H1 (cell line): ENCODE measurements at regions not wholly inside any gene's neighbourhood (a gene's known extent, or its start where the extent isn't known, plus 50 kb on each side); places are given as distances from the start of the nearest gene placed in this dataset.

ENCODE experiments used
- CTCF ChIA-PET: fragments of 300-600 bp; sonication (Branson Sonifier 250); formaldehyde crosslinking; loops from one replicate; lab custom pipeline; 2021; ENCODE audit not compliant: partially characterized antibody; lab: Charles Lee
- POLR2A ChIA-PET: fragments of 300-600 bp; sonication (Branson Sonifier 250); formaldehyde crosslinking; loops from one replicate; lab custom pipeline; 2021; ENCODE audit warnings: inconsistent platforms; ENCODE audit not compliant: partially characterized antibody; lab: Charles Lee
- DNase-seq, 2 experiments: peaks; one replicate each; pipeline versions ENCODE4 v3.0.0 to v3.0.0-alpha.2; 2010 to 2022; ENCODE audit warnings: low spot score in 2 of 2, low read depth in 1 of 2, mixed read lengths in 1 of 2
- FAIRE-seq: peaks from 2 replicates; lab custom pipeline; 2011; peaks lifted over from hg19 to GRCh38; lab: Jason Lieb, UNC
- H2AFZ ChIP-seq: 2 replicates; pipeline ENCODE4 v1.8.1; 2012; ENCODE audit warnings: low read length, inconsistent platforms
- H2AK5ac ChIP-seq: 2 replicates; pipeline ENCODE4 v1.6.1; 2013; ENCODE audit warnings: low read depth, low read length
- H2BK120ac ChIP-seq: replicated peaks from 2 replicates; pipeline ENCODE3; 2013; ENCODE audit warnings: low read depth, low read length, inconsistent platforms
- H2BK12ac ChIP-seq: 2 replicates; pipeline ENCODE4 v1.6.1; 2013; ENCODE audit warnings: low read depth, low read length
- H2BK15ac ChIP-seq: 2 replicates; pipeline ENCODE4 v1.6.1; 2013; ENCODE audit warnings: low read length
- H2BK20ac ChIP-seq: 2 replicates; pipeline ENCODE4 v1.6.1; 2013; ENCODE audit warnings: low read length
- H2BK5ac ChIP-seq: 2 replicates; pipeline ENCODE4 v1.6.1; 2013; ENCODE audit warnings: low read depth, low read length
- H3K14ac ChIP-seq: 2 replicates; pipeline ENCODE4 v1.6.1; 2013; ENCODE audit warnings: inconsistent platforms; ENCODE audit not compliant: insufficient read length
- H3K18ac ChIP-seq: 2 replicates; pipeline ENCODE4 v1.6.1; 2013; ENCODE audit warnings: low read length; ENCODE audit errors: extremely low read depth
- H3K23ac ChIP-seq: 2 replicates; pipeline ENCODE4 v1.6.1; 2013; ENCODE audit warnings: inconsistent platforms; ENCODE audit not compliant: insufficient read length
- H3K23me2 ChIP-seq: 2 replicates; pipeline ENCODE4 v1.6.1; 2013; ENCODE audit warnings: low read depth, low read length
- H3K27ac ChIP-seq: 2 replicates; pipeline ENCODE4 v1.6.1; 2011; ENCODE audit warnings: low read depth, low read length, inconsistent platforms
- H3K27me3 ChIP-seq, 4 experiments: replicated peaks in 1 of 4; 1 replicate in 1 of 4; 2 replicates in 3 of 4; pipeline versions ENCODE4 v1.6.1 to v1.8.1; 2011 to 2013; ENCODE audit warnings: low read length in 3 of 4, mild to moderate bottlenecking in 3 of 4, inconsistent platforms in 2 of 4, mixed read lengths in 2 of 4, moderate library complexity in 1 of 4; ENCODE audit not compliant: control insufficient read depth in 3 of 4, insufficient read depth in 3 of 4; ENCODE audit errors: extremely low read depth in 1 of 4
- H3K36me3 ChIP-seq, 4 experiments: 2 replicates each; pipeline versions ENCODE4 v1.6.1 to v1.8.1; 2011 to 2013; ENCODE audit warnings: mild to moderate bottlenecking in 4 of 4, low read length in 3 of 4, moderate library complexity in 2 of 4, control low read depth in 1 of 4, inconsistent platforms in 1 of 4; ENCODE audit not compliant: insufficient read depth in 4 of 4, control insufficient read depth in 2 of 4
- H3K4ac ChIP-seq: replicated peaks from 2 replicates; pipeline ENCODE3; 2013; ENCODE audit warnings: low read length, low read depth, mixed read lengths, inconsistent platforms; ENCODE audit not compliant: insufficient read length
- H3K4me1 ChIP-seq, 4 experiments: replicated peaks in 1 of 4; 1 replicate in 1 of 4; 2 replicates in 3 of 4; pipeline versions ENCODE4 v1.6.1 to v1.8.1; 2011 to 2013; ENCODE audit warnings: low read length in 3 of 4, inconsistent platforms in 2 of 4, mixed read lengths in 1 of 4; ENCODE audit not compliant: insufficient read depth in 4 of 4, control insufficient read depth in 3 of 4
- H3K4me2 ChIP-seq, 2 experiments: 2 replicates each; pipeline versions ENCODE4 v1.6.1 to v1.8.1; 2011 to 2013; ENCODE audit warnings: low read depth in 2 of 2, low read length in 2 of 2, control low read depth in 1 of 2, inconsistent platforms in 1 of 2, mild to moderate bottlenecking in 1 of 2; ENCODE audit not compliant: insufficient read depth in 1 of 2
- H3K4me3 ChIP-seq, 4 experiments: fragments of 200-600, 300-600 bp in 1 of 4; sonication (generic), shearing (Covaris generic), sonication (Bioruptor Twin) in 1 of 4; 2 replicates each; pipeline versions ENCODE4 v1.5.1 to v1.8.1; 2011 to 2016; ENCODE audit warnings: low read length in 4 of 4, low read depth in 3 of 4, control low read depth in 2 of 4, inconsistent platforms in 2 of 4, mild to moderate bottlenecking in 2 of 4, mixed read lengths in 1 of 4, moderate library complexity in 1 of 4; ENCODE audit not compliant: insufficient read depth in 2 of 4; ENCODE audit errors: extremely low read depth in 1 of 4
- H3K56ac ChIP-seq: replicated peaks from 2 replicates; pipeline ENCODE3; 2013; ENCODE audit warnings: low read depth, mild to moderate bottlenecking, mixed read lengths, low read length, inconsistent platforms; ENCODE audit not compliant: insufficient read length
- H3K79me1 ChIP-seq: 2 replicates; pipeline ENCODE4 v1.6.1; 2013; ENCODE audit warnings: low read depth, low read length, control low read depth
- H3K79me2 ChIP-seq, 2 experiments: 2 replicates each; pipeline versions ENCODE4 v1.6.1 to v1.8.1; 2012 to 2013; ENCODE audit warnings: low read length in 2 of 2, mild to moderate bottlenecking in 2 of 2, inconsistent platforms in 1 of 2; ENCODE audit not compliant: insufficient read depth in 2 of 2, control insufficient read depth in 1 of 2
- H3K9ac ChIP-seq, 4 experiments: replicated peaks in 1 of 4; 1 replicate in 1 of 4; 2 replicates in 3 of 4; pipeline versions ENCODE4 v1.6.1 to v1.8.1; 2011 to 2013; ENCODE audit warnings: low read depth in 3 of 4, low read length in 3 of 4, control low read depth in 2 of 4, mild to moderate bottlenecking in 2 of 4, moderate library complexity in 2 of 4, inconsistent platforms in 1 of 4; ENCODE audit errors: extremely low read depth in 1 of 4
- H3K9me3 ChIP-seq, 2 experiments: 2 replicates each; pipeline versions ENCODE4 v1.6.1 to v1.8.1; 2012 to 2013; ENCODE audit warnings: mild to moderate bottlenecking in 2 of 2, moderate library complexity in 2 of 2, control low read depth in 1 of 2, inconsistent platforms in 1 of 2, low read depth in 1 of 2, low read length in 1 of 2, mixed read lengths in 1 of 2; ENCODE audit not compliant: insufficient read depth in 2 of 2
- H4K20me1 ChIP-seq, 2 experiments: replicated peaks in 1 of 2; 2 replicates each; pipeline versions ENCODE3 to v1.8.1; 2011 to 2013; ENCODE audit warnings: inconsistent platforms in 2 of 2, low read length in 2 of 2, mild to moderate bottlenecking in 1 of 2; ENCODE audit not compliant: insufficient read depth in 2 of 2, control insufficient read depth in 1 of 2
- H4K5ac ChIP-seq: 2 replicates; pipeline ENCODE4 v1.6.1; 2013; ENCODE audit warnings: low read length, low read depth, mixed read lengths, inconsistent platforms; ENCODE audit not compliant: insufficient read length
- H4K8ac ChIP-seq: 2 replicates; pipeline ENCODE4 v1.8.0; 2013; ENCODE audit warnings: mild to moderate bottlenecking, moderate library complexity, low read length, inconsistent platforms; ENCODE audit not compliant: insufficient read depth; ENCODE audit errors: extremely low read depth
- H4K91ac ChIP-seq: replicated peaks from 2 replicates; pipeline ENCODE3; 2013; ENCODE audit warnings: low read length, mixed read lengths, inconsistent platforms; ENCODE audit not compliant: insufficient read length
- ATF2 ChIP-seq: IDR thresholded peaks from 2 replicates; pipeline ENCODE4 v1.6.1; 2012; ENCODE audit warnings: low read length, inconsistent platforms
- EZH2 ChIP-seq: fragments of 200-600 bp; sonication (generic); IDR thresholded peaks from 2 replicates; pipeline ENCODE4 v1.7.1; 2012; ENCODE audit warnings: low read depth, mild to moderate bottlenecking, moderate library complexity, low read length, inconsistent platforms; ENCODE audit not compliant: severe bottlenecking
- HDAC2 ChIP-seq, 2 experiments: fragments of 300-600 bp in 1 of 2; sonication (generic) in 1 of 2; IDR thresholded peaks; 2 replicates each; pipeline ENCODE4 v1.6.1; 2011 to 2012; ENCODE audit warnings: low read depth in 2 of 2, low read length in 2 of 2, mild to moderate bottlenecking in 2 of 2, moderate library complexity in 2 of 2, borderline replicate concordance in 1 of 2, inconsistent platforms in 1 of 2
- JUND ChIP-seq: IDR thresholded peaks from 2 replicates; pipeline ENCODE4 v1.6.1; 2011; ENCODE audit warnings: mild to moderate bottlenecking, improper control_type of control experiment, low read length
- POU5F1 ChIP-seq: IDR thresholded peaks from 2 replicates; pipeline ENCODE4 v1.6.1; 2011; ENCODE audit warnings: low read depth, mild to moderate bottlenecking, low read length, moderate library complexity
- RBBP5 ChIP-seq: IDR thresholded peaks from 2 replicates; pipeline ENCODE4 v1.7.1; 2012; ENCODE audit warnings: low read depth, mild to moderate bottlenecking, inconsistent platforms, low read length, moderate library complexity, borderline replicate concordance
- RFX5 ChIP-seq: IDR thresholded peaks from 2 replicates; pipeline ENCODE4 v1.6.1; 2011; ENCODE audit warnings: low read depth, low read length, improper control_type of control experiment, borderline replicate concordance
- WGBS, 2 experiments: shearing (Covaris generic) in 1 of 2; methylation state at CpG; one replicate each; pipeline versions ENCODE4 v1.1.6 to v1.1.7; 2013 to 2015; ENCODE audit warnings: low lambda C conversion rate in 2 of 2, mixed read lengths in 2 of 2, inconsistent platforms in 1 of 2, low coverage in 1 of 2, missing lambda C conversion rate in 1 of 2; ENCODE audit not compliant: insufficient replicate concordance in 2 of 2, insufficient coverage in 1 of 2, insufficient read length in 1 of 2; ENCODE audit errors: extremely low coverage in 1 of 2, missing lambda C conversion rate in 1 of 2; 5-methylcytosine and 5-hydroxymethylcytosine counted together

- Histone ChIP-seq H3K27me3 (no peaks in the 10 kb centered on the region), H2BK15ac (no peak overlapping the region), H3K27ac (no peak overlapping the region), H2BK5ac (no peak overlapping the region), H3K4ac (no peak overlapping the region), H4K5ac (no peak overlapping the region), H3K79me2 (no peaks in the 10 kb centered on the region), H3K18ac (no peak overlapping the region), H3K4me1 (no peaks in the 10 kb centered on the region), H3K4me2 (no peak overlapping the region), H3K79me1 (no peaks in the 10 kb centered on the region), H3K4me3 (no peak overlapping the region), H3K9me3 (no peaks in the 10 kb centered on the region), H2BK12ac (no peak overlapping the region), H4K91ac (no peak overlapping the region), H2BK20ac (no peak overlapping the region), H3K23me2 (no peaks in the 10 kb centered on the region), H3K14ac (no peak overlapping the region), H3K36me3 (no peaks in the 10 kb centered on the region), H4K8ac (no peak overlapping the region), H4K20me1 (no peaks in the 10 kb centered on the region), H2AK5ac (no peak overlapping the region), H3K23ac (no peak overlapping the region), H2AFZ (no peak overlapping the region), H3K9ac (no peak overlapping the region), H2BK120ac (no peak overlapping the region), H3K56ac (no peak overlapping the region)
- ChIA-PET POLR2A (no interaction called here), CTCF (interaction anchor here (1.0 to 1.5 kb wide), 3 partner anchors 122 to 548 kb away, joined by 3 to 6 read pairs (median 3); no protein-coding TSS in a partner anchor)
- 90% methylated on average over 3 of the region's 3 CpGs; no CpG with 5 or more reads in 1 of the 2 experiments for WGBS, 2 experiments
- FAIRE-seq (no peak), DNase-seq (no peak)
- TF ChIP-seq HDAC2 (IDR thresholded peaks at IDR 0.05; ENCODE audit: borderline replicate concordance in 1 of 2, low read depth in 2 of 2, low read length in 2 of 2): no peak
- TF ChIP-seq JUND: no peak
- no peak for TF ChIP-seq ATF2
- no peak for TF ChIP-seq RFX5
- TF ChIP-seq POU5F1: no peak
- TF ChIP-seq RBBP5: no peak
- TF ChIP-seq EZH2: no peak
Measured at GRCh38 chr20:9955646-9956045, 79.1 kb upstream of the ANKEF1 start.
